GM12892 (cell line): ENCODE measurements at regions not wholly inside any gene's neighbourhood (a gene's known extent, or its start where the extent isn't known, plus 50 kb on each side); places are given as distances from the start of the nearest gene placed in this dataset.

Source experiments
- POLR2A ChIP-seq: IDR thresholded peaks from 2 replicates; pipeline ENCODE4 v1.6.1; 2011; ENCODE audit warnings: low read depth, low read length, control low read depth
- POLR2AphosphoS5 ChIP-seq: IDR thresholded peaks from 2 replicates; pipeline ENCODE4 v1.6.1; 2011; ENCODE audit warnings: low read depth, low read length, control low read depth
- TAF1 ChIP-seq: IDR thresholded peaks from 2 replicates; pipeline ENCODE4 v1.6.1; 2011; ENCODE audit warnings: low read depth, mild to moderate bottlenecking, control low read depth, low read length, borderline replicate concordance

- TF ChIP-seq POLR2A (no peak), TAF1 (no peak), POLR2AphosphoS5 (no peak)
Measured at GRCh38 chr7:113291058-113291457, 172.7 kb upstream of the SMIM30 start.
